ENCODE measurements at regions not wholly inside any gene's neighbourhood (a gene's known extent, or its start where the extent isn't known, plus 50 kb on each side); places are given as distances from the start of the nearest gene placed in this dataset.

- TF ChIP-seq CTCF (IDR thresholded peaks at IDR 0.05) (no peak), POLR2A (IDR thresholded peaks at IDR 0.05) (no peak)
Observed at GRCh38 chr4:181508601-181509000, 734.6 kb upstream of the TENM3 start.

Measured in heart left ventricle (tissue), 13 donors.